PC-3 (cell line): ENCODE measurements at regions not wholly inside any gene's neighbourhood (a gene's known extent, or its start where the extent isn't known, plus 50 kb on each side); places are given as distances from the start of the nearest gene placed in this dataset.

Source experiments
- CTCF ChIP-seq: fragments of 300-600 bp; sonication (generic); conservative IDR thresholded peaks from 2 replicates; pipeline ENCODE4 v1.5.1; 2017; ENCODE audit warnings: antibody characterized with exemption, low read depth, mild to moderate bottlenecking, low read length
- EZH2 ChIP-seq: fragments of 300-600 bp; sonication (generic); IDR thresholded peaks from one replicate; pipeline ENCODE4 v1.6.1; 2017; ENCODE audit warnings: antibody characterized with exemption, mild to moderate bottlenecking, low read length; ENCODE audit not compliant: unreplicated experiment

GRCh38 chrX:22373766-22374165 lies 101.1 kb downstream of the CBLL2 start:
- TF ChIP-seq CTCF: no peak
- TF ChIP-seq EZH2: no peak
